Keratinocyte (primary cell): ENCODE measurements at regions not wholly inside any gene's neighbourhood (a gene's known extent, or its start where the extent isn't known, plus 50 kb on each side); places are given as distances from the start of the nearest gene placed in this dataset.

Source experiments
- CTCF ChIP-seq, 3 experiments: IDR thresholded peaks in 1 of 3; conservative IDR thresholded peaks in 1 of 3; optimal IDR thresholded peaks in 1 of 3; 2 replicates in 2 of 3; 3 replicates in 1 of 3; pipeline versions ENCODE3 to v1.5.1; 2011; ENCODE audit warnings: low read length in 3 of 3, mild to moderate bottlenecking in 3 of 3, moderate library complexity in 2 of 3, control low read depth in 1 of 3, inconsistent platforms in 1 of 3; ENCODE audit not compliant: insufficient read depth in 2 of 3; ENCODE audit errors: extremely low read depth in 1 of 3
- EZH2 ChIP-seq: IDR thresholded peaks from one replicate; pipeline ENCODE4 v1.6.1; 2012; ENCODE audit warnings: inconsistent platforms, mild to moderate bottlenecking, low read length, moderate library complexity

GRCh38 chr5:29214839-29215238 lies 1978.6 kb upstream of the CDH6 start:
- TF ChIP-seq CTCF (optimal IDR thresholded peaks at IDR 0.05 in 1 of 3, IDR thresholded peaks at IDR 0.05 in 1 of 3, conservative IDR thresholded peaks at IDR 0.05 in 1 of 3; ENCODE audit: extremely low read depth in 1 of 3, insufficient read depth in 2 of 3, low read length in 3 of 3) (no peak), EZH2 (no peak)
